ENCODE measurements at regions not wholly inside any gene's neighbourhood (a gene's known extent, or its start where the extent isn't known, plus 50 kb on each side); places are given as distances from the start of the nearest gene placed in this dataset.
"Not testable (repeated sequence)": the region's sequence is repeated elsewhere in the genome, so short reads cannot be mapped to it uniquely, and the experiment has no call there.

GRCh38 chr1:173341971-173342370, 134.8 kb upstream of the TNFSF4 start:
- in situ Hi-C loops (cut with MboI; ENCODE audit: low sequenced_read_pairs), result no loop called here

- in situ Hi-C loops (cut with MboI; ENCODE audit: low sequenced_read_pairs), result no loop called here
Observed at GRCh38 chr1:173342736-173343135, 134.4 kb upstream of the PRDX6 start.

- in situ Hi-C loops (cut with MboI; ENCODE audit: low sequenced_read_pairs), result no loop called here
Observed at GRCh38 chr1:173344034-173344743, 132.9 kb upstream of the PRDX6 start.

- in situ Hi-C loops (cut with MboI; ENCODE audit: low sequenced_read_pairs), result no loop called here
Observed at GRCh38 chr1:173347282-173347818, 129.8 kb upstream of the PRDX6 start.

DNA sequence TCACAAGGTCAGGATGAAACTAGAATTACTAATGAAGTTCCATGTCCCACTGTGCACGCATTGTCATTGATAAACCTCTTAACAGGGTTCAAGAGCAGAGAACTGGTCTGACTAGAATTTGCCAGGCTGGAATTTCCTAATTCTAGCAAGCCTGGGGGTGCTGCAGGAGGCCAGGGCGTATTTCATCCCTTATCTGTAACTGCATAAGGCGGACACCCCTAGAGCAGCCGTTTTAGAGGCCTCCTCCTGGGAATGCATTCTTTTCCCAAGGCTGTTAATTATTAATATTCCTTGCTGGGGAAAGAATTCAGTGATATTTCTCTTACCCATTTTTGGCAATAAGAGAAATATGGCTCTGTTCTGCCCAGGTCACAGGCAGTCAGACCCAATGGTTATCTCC, 124.5 kb upstream of the PRDX6 start:
- in situ Hi-C loops (cut with MboI; ENCODE audit: low sequenced_read_pairs), result not testable (repeated sequence)

DNA sequence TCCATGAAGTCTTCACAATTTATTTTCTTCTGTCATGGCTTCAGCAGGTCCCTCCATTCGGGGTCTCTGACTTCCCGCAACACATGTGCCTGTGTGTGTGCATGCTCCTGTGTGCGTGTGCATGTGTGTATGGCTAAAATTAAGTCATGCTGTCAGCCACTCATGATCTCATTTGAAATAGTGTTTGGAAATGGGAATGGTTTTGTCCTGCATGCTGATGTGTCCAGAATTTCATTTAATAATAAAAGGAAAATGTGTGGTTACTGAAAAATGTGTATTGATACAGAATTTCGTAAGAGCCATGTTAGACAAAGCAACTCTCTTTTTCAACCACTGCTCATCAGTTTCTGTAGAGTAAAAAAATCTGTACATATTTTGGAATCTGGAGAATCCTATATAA, 123.8 kb upstream of the PRDX6 start:
- in situ Hi-C loops (cut with MboI; ENCODE audit: low sequenced_read_pairs), result no loop called here

DNA sequence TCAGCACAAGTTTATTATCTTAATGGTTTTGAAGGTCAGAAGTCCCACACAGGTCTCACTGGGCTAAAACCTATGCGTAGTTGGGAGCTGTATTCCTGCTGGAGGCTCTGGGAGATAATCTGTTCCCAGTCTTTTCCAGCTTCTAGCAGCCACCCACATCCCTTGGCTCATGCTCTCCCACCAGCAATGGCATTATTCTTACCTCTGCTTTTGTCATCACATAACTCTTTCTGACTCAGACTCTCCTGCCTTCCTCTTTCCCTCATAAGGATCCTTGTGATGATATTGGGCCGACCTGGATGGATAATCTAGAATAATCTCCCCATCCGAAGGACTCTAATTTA, 122.2 kb upstream of the PRDX6 start:
- in situ Hi-C loops (cut with MboI; ENCODE audit: low sequenced_read_pairs), result no loop called here

- in situ Hi-C loops (cut with MboI; ENCODE audit: low sequenced_read_pairs), result no loop called here
Observed at GRCh38 chr1:173355281-173356031, 121.7 kb upstream of the PRDX6 start.

DNA sequence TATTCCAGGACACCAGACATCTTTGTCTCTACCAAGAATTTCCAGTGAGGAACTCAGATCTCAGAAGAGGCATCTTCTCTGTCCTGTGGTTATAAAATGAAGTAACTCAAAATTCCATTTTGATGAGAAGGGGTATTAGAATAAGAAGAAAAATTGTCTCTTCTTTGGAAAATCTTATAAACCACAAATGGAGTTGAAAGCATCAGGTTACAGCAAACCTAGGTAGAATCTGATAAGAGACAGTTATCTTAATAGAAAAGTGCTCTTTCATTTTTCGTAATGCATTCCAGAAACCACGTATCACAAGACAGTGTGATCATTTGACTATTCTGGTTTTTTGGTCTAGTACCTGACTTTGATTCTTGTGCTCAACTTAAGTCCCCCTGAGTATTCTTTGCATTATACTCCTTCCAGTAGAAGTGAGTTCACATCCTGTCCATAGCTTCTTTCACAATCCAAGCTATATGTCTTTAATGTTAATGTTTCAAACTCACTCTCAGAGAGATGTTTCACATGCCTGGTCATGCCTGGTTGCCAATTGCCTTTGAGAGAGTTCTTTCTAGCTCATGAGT, 120.9 kb upstream of the PRDX6 start:
- in situ Hi-C loops (cut with MboI; ENCODE audit: low sequenced_read_pairs), result no loop called here

DNA sequence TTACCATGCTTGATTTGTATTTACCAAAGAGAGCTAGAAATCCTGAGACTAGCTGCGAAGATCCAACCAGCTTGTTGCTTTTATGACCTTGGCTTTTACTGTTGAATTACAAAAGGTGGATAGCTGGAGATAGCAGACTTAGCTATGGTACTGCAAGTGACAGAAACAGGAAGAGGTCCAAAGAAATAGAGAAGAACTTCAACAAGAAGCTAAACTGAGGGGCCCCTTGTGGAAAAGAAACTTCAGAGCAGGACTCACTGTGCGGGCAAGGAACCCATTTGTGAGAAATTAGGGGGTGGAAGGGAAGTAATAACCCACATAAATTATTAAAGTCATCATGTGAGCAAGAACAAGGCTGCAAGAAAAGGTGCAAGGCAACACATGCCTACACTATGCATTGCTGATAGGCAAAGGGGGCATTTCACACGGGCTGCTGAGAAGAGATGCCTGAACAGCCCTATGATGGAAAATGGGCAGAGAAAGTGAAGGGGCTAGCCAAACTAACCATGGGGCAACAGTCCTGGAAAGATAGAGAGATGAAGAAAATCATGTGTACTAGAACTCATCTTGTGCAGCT, 116.6 kb upstream of the PRDX6 start:
- in situ Hi-C loops (cut with MboI; ENCODE audit: low sequenced_read_pairs), result no loop called here

DNA sequence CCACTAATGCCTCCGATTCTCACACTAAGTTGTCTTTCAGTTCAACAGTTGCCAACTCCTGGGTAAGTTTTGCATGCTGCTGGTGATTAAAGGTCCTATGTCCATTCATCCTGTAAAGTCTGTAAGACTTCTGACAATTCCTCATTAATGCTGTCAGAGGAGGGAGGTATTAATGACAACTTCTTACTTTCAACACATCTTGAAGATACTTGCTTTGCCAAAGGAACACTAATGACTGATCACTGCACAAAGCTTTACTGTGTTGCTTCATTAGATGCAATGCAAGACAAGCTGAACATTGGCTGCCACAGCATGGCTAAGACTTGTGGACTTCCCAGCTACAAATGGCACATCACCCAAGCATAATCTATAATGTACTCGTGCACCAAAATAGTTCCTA, 114.6 kb upstream of the PRDX6 start:
- in situ Hi-C loops (cut with MboI; ENCODE audit: low sequenced_read_pairs), result no loop called here

DNA sequence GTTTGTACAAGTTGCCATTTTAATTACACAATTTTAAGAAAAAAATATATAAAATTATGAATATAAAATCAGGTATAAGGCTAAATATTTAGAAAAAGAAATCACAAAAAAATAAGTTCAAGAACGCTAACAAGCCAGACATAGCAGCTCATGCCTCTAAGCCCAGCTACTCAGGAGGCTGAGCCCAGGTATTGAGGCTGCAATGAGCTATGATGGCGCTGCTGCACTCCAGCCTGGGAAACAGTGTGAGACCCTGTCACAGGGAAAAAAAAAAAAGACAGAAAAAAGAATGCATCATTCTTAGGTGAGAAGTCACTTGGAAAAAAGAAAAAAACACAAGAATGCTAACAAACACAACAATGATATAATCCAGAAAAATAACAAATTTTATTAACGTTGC, 112.3 kb upstream of the PRDX6 start:
- in situ Hi-C loops (cut with MboI; ENCODE audit: low sequenced_read_pairs), result no loop called here

GRCh38 chr1:173365341-173365740, 111.8 kb upstream of the PRDX6 start:
- in situ Hi-C loops (cut with MboI; ENCODE audit: low sequenced_read_pairs), result no loop called here

DNA sequence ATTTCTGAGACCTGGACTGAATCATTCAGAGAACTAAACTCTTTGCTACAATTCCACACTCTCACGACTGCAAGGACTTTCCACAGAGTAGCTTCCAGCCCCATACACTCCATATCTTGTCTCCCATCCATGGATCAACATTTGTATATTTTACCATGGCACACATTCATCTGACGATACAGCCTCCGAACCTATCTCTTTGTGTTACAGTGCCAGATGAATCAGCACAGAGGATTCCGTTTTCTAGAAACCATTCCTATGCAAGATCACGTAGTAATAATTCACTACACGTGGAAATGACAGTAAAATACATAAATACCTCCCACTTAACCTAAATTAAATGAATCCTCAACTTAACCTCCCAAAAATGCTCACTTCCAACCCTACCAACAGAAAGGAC, 110.0 kb upstream of the PRDX6 start:
- in situ Hi-C loops (cut with MboI; ENCODE audit: low sequenced_read_pairs), result no loop called here

DNA sequence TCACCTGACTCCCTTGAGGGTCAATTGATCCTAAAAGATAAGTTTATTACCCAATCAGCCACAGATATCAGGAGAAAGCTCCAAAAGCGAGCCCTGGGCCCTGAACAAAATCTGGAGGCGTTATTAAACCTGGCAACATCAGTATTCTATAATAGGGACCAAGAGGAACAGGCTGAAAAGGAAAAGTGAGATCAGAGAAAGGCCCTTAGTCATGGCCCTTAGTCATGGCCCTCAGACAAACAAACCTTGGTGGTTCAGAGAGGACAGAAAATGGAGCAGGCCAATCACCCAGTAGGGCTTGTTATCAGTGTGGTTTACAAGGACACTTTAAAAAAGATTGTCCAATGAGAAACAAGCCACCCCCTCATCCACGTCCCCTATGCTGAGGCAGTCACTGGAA, 106.5 kb upstream of the PRDX6 start:
- in situ Hi-C loops (cut with MboI; ENCODE audit: low sequenced_read_pairs), result not testable (repeated sequence)

DNA sequence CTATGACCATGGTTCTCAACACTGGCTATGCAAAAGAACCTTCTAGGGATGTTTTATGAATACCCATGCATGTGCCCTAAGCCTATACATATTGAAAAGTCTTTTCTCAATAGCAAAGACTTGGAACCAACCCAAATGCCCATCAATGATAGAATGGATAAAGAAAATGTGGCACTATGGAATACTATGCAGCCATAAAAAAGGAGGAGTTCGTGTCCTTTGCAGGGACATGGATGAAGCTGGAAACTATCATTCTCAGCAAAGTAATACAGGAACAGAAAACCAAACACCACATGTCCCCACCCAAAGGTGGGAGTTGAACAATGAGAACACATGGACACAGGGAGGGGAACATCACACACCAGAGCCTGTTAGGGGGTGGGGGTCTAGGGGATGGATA, 101.1 kb upstream of the PRDX6 start:
- in situ Hi-C loops (cut with MboI; ENCODE audit: low sequenced_read_pairs), result not testable (repeated sequence)

DNA sequence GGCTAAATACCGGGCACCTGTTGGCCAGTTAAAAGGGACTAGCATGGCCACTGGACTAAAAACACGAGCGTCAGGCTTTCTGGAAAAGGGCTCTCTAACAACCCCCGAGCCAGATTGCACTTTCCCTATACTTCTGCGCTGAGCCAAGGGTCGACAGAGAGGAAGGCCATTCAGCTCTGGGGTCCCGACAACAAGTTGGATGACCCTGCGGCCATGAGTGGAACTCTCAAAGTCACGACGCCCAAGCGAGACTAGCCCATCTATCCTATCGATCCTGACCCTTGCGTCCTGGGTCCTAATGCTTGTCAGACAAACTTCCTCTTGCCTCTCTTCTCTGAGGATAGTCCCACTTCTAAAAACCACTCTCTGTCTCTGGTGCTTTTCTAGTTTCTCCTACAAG, 99.9 kb upstream of the PRDX6 start:
- in situ Hi-C loops (cut with MboI; ENCODE audit: low sequenced_read_pairs), result no loop called here

DNA sequence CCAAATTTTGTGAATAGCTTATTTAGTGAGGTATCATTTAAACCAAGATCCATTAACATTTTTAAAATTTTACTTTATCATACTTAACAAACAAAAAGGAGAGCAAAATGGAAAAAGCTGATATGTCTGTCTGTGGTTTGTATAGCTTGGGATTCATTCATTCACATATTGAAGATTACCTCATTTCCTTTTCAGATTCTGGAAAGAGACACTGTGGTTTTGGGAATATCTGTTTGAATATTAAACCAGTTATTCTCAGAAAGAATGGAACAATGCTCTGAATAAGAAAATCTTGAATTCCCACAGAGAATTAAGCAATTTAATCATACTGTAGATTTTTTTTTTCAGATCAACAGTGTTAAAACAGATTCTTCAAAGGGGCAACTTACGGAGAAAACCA, 93.8 kb upstream of the PRDX6 start:
- in situ Hi-C loops (cut with MboI; ENCODE audit: low sequenced_read_pairs), result no loop called here

DNA sequence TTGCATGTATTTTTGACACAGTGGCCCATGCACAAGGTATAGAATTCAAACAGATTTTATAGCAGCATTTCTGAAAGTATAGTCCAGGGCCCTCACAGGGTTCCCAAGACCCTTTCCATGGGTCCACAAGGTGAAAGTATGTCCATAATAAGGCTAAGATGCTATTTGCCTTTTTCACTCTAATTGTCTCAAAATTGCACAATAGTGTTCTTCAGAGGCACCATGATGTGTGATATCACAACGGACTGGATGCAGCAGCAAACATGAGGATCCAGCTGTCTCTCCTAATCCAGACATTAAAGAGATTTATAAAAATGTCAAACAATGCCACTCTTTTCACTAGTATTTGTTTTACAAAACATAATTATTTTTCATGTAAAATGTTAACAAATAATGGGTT, 88.8 kb upstream of the PRDX6 start:
- in situ Hi-C loops (cut with MboI; ENCODE audit: low sequenced_read_pairs), result no loop called here

DNA sequence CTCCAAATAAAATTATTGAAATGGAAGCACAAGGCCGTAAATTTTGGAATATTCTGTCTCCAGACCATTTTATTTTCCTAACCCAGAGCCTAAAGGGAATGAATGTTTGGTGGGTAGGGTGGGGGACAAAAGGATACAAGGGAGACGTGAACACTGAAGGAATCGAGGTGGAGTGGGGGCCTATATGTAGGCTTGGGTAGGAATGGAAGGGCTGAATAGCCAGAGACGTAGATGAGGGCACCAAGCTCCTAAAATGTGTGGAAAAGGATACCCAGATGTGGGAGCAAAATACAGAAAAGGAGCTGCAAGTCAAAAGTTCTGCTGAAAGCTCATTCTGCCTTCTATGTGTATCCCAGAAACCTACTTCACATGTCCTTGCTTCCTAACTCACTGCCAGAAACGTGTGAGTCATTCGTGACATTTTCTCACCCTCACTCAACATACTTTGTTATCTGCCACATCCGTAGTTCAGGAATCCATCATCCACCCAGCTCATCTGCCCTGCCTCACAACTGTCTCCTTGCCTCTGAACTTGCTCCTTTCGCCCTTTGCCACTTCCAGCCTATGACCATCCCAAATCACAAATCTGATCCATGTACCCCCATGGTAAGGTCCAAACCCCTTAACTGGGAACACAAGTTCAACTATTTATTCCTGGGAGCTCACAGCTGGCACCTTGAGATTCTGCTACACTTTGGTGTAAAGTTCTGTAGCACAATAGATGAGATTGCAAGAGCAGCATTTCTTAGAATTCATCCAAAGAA, 84.1 kb upstream of the PRDX6 start:
- in situ Hi-C loops (cut with MboI; ENCODE audit: low sequenced_read_pairs), result no loop called here

- in situ Hi-C loops (cut with MboI; ENCODE audit: low sequenced_read_pairs), result no loop called here
Observed at GRCh38 chr1:173393659-173394000, 83.5 kb upstream of the PRDX6 start.

All from HL-60/S4 (cell line).